ENCODE measurements at regions not wholly inside any gene's neighbourhood (a gene's known extent, or its start where the extent isn't known, plus 50 kb on each side); places are given as distances from the start of the nearest gene placed in this dataset.

GRCh38 chr12:30439201-30439600, 256.5 kb downstream of the IPO8 start:
- TF ChIP-seq CTCF (IDR thresholded peaks at IDR 0.05; ENCODE audit: low read depth, low read length): no peak
- no peak for TF ChIP-seq EZH2phosphoT487 (IDR thresholded peaks at IDR 0.05; ENCODE audit: low read depth)

Data from OCI-LY3 (cell line).